Right ventricle myocardium superior (tissue), 1 donor: ENCODE measurements at regions not wholly inside any gene's neighbourhood (a gene's known extent, or its start where the extent isn't known, plus 50 kb on each side); places are given as distances from the start of the nearest gene placed in this dataset.
"Not testable (repeated sequence)": the region's sequence is repeated elsewhere in the genome, so short reads cannot be mapped to it uniquely, and the experiment has no call there.

Experiments
- ATAC-seq: fragments of 200-7000 bp; cut with Tn5 transposase; one replicate; pipeline ENCODE4 v1.9.1; 2020; ENCODE audit warnings: mild to moderate bottlenecking; ENCODE audit not compliant: poor library complexity
- DNase-seq: peaks from one replicate; pipeline ENCODE4 v3.0.0-alpha.2; 2020
- intact Hi-C: fragments of 100-400 bp; cut with DNase I; formaldehyde crosslinking; loops from one replicate; pipeline ENCODE4 v1.11.2; 2022
- donor health status: DM: no; HTN: yes; CAD: no; lungs with severe emphysema.

DNA sequence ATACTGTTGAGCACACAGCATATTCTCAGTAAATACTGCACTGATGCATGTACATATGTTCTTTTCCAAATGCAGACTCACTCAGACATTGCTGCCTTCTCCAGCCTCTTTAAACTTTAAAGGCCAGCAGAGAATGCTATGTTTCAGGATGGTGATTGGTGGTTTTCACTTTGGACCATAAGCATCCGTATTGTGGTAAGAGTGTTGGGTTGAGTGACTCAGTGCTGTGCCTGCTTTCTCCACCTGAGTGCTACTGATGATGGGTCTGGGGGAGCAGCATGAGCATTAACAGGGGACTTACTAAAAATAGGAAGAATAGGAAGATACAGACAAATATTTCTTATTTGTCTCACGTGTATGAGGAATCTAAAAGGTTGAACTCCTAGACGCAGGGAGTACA lies 56.3 kb upstream of the ZNF92 start:
- ATAC-seq (no peak), DNase-seq (no peak)
- intact Hi-C loops = no loop called here

- intact Hi-C loops = no loop called here
- no peak for DNase-seq
- no peak for ATAC-seq
Observed at GRCh38 chr7:65310761-65311160, 62.9 kb upstream of the ZNF92 start.

DNA sequence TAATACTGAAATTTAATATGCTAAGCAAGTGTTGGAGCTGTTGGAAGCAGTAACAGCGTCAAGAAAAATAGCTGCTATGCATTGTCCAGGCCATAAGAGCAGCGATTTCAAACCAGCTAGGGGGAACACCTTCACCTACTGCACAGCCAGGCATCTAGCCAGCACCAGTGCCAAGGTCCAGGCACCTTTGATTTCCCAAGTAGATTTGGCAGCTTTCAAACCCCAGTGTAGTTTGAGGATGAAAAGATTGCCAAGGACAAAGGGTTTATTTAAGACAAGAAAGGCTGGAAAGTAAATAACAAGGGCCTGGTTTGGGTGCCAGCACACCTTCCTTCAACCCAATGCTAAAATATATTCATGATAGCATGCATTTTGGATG lies 65.4 kb upstream of the ZNF92 start:
- ATAC-seq (no peak), DNase-seq (no peak)
- intact Hi-C loops = loop anchor here (5.0 kb wide), 1 partner anchor 356 kb away; no protein-coding TSS in a partner anchor

DNA sequence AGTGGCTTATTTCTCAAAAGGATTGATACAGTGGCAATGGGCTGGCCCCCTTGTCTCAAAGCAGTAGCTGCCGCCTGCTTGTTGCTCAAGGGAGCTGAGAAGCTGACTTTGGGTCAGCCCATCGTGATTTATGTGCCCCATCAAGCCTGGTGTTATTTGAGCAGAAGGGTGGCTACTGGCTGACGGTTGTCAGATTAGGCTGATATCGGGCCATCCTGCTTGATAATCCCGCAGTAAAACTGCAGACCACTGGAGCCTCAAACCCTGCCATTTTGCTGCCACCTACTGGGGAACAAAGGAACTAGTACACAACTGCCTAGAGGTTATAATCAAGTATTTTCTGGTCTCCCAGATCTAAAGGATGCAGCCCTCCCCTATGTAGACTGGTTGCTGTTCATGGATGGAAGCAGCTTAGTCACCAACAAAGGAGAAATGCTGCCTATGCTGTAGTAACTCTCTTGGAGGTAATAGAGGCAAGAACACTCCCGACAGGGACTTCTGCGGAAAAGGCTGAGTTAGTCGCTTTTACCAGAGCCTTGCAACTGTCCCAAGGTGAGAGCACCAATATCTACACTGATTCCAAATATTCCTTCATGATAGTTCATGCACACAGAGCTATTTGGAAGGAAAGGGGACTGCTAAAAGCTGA lies 65.9 kb upstream of the ZNF92 start:
- DNase-seq = no peak
- intact Hi-C loops = loop anchor here (5.0 kb wide), 1 partner anchor 355 kb away; no protein-coding TSS in a partner anchor
- ATAC-seq = peak; percentile 64

GRCh38 chr7:65304175-65304574 lies 69.5 kb upstream of the ZNF92 start:
- ATAC-seq (no peak), DNase-seq (no peak)
- intact Hi-C loops = no loop called here

DNA sequence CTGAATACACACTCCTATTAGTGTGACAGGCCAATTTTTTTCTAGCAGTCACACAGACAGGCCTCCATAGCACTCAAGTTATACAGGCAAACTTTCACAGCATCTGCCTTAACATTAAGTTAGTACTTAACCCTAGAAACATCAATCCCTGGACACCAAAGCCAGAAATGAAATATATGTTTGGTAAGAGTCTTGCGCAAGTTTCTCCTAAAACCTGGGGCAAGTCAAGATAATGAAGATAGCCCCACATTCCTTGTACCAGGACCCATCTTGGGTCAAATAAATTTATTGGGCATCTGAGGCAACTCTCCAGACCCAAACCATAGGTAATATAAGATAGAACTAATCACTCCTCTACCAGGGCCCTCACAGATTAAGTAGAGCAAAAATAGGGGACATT lies 70.8 kb upstream of the ZNF92 start:
- no peak for ATAC-seq
- intact Hi-C loops = no loop called here
- no peak for DNase-seq

DNA sequence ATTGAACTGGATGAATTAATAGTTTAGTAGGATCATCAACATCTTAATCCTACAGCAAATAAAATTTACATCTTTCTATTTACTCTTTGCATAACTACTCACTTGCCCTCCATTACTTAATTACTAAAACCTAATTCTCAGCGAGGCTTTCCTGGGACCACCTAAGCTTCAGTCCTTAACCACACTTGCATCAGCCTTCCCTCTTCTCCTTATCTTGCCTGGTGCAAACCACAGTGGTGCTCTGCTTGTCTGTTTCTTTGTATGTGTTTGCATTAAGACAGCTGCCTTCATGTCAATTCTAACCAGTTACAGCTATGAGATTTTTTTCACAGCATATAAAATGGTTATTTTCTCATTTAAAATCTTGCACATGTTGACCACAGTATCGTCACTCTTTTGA lies 72.6 kb upstream of the ZNF92 start:
- intact Hi-C loops = no loop called here

DNA sequence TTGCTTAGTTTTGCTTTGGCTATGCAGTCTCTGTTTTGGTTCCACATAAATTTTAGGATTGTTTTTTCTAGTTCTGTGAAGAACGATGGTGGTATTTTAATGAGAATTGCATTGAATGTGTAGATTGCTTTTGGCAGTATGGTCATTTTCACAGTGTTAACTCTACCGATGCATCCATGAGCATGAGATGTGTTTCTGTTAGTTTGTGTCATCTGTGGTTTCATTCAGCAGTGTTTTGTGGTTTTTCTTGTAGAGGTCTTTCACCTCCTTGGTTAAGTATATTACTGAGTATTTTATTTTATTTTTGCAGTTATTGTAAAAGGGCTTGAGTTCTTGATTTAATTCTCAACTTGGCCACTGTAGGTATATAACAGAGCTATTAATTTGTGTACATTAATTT lies 78.2 kb upstream of the ZNF92 start:
- ATAC-seq (no peak), DNase-seq (no peak)
- intact Hi-C loops = no loop called here

More for the DNA sequence above, 72.6 kb upstream of the ZNF92 start:
- no peak for DNase-seq
- no peak for ATAC-seq

DNA sequence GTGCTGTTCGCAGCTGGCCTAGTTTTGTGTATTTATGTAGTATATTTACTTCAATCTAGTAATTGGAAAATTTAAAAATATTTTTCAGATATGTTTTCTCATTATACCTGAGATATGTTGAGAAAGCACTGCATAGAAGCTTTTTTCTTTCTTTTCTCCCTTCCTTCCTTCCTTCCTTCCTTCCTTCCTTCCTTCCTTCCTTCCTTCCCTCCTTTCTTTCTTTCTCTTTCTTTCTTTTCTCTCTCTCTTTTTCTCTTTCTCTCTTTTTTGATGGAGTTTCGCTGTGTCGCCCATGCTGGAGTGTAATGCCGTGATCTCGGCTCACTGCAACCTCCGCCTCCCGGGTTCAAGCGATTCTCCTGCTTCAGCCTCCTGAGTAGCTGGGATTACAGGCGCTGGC lies 83.3 kb upstream of the ZNF92 start:
- intact Hi-C loops, DNase-seq: not testable (repeated sequence)

GRCh38 chr7:65287023-65287422 lies 86.6 kb upstream of the ZNF92 start:
- DNase-seq (no peak), ATAC-seq (no peak)
- intact Hi-C loops = no loop called here

More for the DNA sequence above, 83.3 kb upstream of the ZNF92 start:
- not testable (repeated sequence) for ATAC-seq

DNA sequence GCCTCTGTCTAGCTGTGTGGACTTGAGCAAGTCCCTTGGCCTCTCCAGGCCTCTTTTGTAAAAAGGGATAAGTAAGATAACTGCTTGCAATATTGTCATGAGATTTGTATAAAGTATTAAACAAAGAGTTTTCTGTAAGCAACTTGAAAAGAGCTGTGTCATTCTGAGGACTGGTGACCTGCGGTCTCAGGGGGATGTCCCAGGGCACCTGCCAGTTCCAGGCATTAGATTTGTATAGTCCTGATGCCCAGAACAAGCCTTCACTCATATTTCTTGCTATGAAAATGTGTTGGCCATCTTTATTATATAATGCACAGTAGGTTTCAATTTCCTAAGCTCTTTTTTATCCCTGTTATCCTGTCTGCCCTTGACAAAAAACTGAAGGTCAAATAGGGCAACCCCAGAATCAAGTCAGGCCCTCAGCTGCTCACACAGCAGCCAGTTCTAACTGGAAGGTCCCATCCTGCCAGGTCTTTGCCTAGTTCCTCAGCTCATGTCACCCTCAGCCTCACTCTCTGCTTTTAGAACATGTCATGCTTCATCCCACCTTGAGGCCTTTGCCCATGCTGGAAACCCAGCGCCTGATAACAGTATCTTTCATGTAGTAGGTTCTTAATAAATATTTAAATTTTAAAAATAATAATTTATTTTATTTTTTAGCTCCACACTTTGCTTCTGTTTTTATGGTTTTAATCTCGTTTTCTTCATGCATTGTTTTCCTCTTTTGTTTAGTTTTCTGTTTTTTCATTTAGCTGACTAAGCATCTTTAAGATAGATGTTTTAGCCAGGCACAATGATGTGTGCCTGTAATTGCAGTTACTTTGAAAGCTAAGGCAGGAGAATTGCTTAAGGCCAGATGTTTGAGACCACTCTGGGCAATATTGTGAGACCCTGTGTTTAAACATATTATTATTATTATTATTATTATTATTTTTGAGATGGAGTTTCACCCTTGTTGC lies 87.5 kb upstream of the ZNF92 start:
- no peak for ATAC-seq
- intact Hi-C loops = no loop called here

DNA sequence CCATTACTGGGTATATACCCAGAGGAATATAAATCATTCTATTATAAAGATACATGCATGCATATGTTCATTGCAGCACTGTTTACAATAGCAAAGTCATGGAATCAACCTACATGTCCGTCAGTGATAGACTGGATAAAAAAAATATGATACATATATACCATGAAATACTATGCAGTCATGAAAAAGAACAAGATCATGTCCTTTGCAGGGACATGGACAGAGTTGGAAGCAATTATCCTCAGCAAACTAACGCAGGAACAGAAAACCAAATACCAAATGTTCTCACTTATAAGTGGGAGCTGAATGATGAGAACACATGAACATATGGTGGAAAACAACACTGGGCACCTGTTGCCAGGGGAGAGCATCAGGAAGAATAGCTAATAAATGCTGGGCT lies 88.4 kb upstream of the ZNF92 start:
- ATAC-seq, intact Hi-C loops, DNase-seq: not testable (repeated sequence)

More for the DNA sequence above, 87.5 kb upstream of the ZNF92 start:
- no peak for DNase-seq

- ATAC-seq (no peak), DNase-seq (no peak)
- intact Hi-C loops = no loop called here
Observed at GRCh38 chr7:65279795-65280194, 93.9 kb upstream of the ZNF92 start.

GRCh38 chr7:65276822-65277221 lies 96.8 kb upstream of the ZNF92 start:
- intact Hi-C loops = no loop called here
- DNase-seq (no peak), ATAC-seq (no peak)

GRCh38 chr7:65271502-65271901 lies 102.2 kb upstream of the ZNF92 start:
- intact Hi-C loops, ATAC-seq, DNase-seq: not testable (repeated sequence)

DNA sequence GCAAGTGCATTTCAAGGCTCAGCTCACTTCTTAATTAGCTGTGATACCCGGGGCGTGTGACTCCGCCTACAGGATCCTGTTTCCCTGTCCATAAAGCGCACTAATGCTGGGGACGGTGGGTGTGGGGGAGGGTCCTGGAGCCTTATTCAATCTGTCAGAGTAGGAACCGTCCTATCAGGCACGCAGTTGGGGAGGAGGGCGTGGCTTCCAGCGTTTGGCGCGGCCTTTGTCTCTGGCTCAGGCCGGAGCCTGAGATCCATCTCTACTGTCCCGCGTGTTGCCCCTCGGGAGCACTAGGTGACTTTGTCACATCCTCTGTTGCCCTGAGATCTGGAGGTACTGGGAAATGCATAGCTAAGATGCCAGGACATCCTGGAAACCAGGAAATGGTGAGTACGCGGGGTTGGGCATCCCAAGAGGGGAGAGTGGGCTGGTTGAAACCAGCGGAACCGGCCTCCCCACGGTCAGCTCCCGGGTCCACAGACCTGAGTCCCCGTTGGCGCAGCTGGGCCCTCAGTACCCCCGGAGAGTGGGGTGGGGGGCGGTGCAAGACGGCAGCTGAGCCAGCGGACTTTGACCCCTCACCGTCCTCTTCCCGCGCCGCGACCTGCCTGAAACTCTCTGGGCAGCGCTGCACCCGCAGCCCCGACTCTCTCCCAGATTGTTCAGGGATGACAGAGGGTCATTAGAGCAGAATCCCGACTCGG lies 104.4 kb upstream of the ZNF92 start:
- DNase-seq (peak; percentile 54), ATAC-seq (peak; percentile 27)
- intact Hi-C loops = no loop called here

DNA sequence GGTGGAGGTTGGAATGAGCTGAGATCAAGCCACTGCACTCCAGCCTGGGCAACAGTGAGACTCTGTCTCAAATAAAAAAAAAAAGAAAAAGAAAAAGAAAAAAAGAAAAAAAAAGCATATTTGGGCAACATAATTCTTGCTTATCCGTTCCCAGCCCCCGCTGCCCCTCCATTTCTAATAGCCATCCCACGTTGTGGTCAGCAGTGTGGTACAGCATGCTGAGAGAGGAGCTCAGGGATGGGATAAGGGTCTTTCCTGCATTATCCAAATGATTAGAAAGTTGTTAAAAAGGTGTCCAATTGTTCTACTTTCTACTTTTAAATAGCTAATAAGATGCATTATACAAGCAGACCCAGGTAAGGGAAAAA lies 104.9 kb upstream of the ZNF92 start:
- ATAC-seq (no peak), DNase-seq (no peak)
- intact Hi-C loops = no loop called here

DNA sequence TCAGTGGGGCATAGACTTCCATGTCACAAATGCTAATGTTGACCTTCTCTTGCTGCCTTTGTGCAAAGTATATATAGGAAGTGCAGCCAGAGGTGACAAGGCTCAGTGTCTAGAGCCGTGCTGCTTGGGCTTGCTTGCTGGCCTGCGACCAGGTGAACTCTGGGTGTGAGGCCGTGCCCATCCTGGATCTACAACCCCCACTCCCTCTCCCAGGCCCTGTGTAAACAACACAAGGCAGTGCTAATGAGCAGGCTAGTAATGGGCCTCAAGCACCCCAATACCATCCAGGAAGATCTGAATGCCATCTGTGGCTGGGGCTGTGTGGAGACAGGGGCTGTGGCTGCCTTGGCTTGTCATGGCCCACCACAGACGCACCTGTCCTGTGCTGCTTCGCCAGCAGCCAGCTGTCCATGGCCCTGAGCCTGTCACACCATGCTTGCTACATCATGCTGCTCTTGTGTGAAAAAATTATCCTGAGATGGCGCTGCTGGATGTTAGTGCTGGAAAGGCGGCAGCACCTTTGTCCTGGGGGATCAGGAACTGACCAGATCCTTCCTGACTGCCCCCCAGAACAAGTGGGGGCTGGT lies 107.6 kb upstream of the ZNF92 start:
- no peak for ATAC-seq
- no peak for DNase-seq
- intact Hi-C loops = no loop called here

DNA sequence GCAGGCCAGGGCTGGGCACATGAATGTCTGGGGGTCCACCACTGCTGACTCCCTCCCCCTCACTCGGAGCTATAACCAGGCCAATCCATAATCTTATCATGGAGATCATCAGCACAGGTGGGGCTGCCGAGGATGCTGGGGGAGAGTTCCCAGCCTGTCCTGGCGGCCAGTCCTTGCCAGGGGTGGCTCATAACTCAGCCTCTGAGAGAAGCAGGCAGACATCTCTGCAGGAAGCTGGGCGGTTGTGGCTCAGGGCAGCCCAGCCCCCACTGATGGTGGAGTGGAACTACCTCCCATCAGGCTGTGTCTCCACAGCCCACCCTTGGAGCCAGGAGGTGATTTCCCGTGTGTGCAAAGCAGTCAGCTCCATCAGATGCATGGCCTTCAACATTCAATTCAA lies 109.4 kb upstream of the ZNF92 start:
- DNase-seq (no peak), ATAC-seq (no peak)
- intact Hi-C loops = no loop called here
